Loucy (cell line): ENCODE measurements at regions not wholly inside any gene's neighbourhood (a gene's known extent, or its start where the extent isn't known, plus 50 kb on each side); places are given as distances from the start of the nearest gene placed in this dataset.

ENCODE experiments used
- H2AFZ ChIP-seq: fragments of 200-600 bp; sonication (generic); 2 replicates; pipeline ENCODE4 v1.6.0; 2016; ENCODE audit warnings: antibody characterized with exemption, mild to moderate bottlenecking, low read length, moderate library complexity
- H3F3A ChIP-seq: fragments of 200-600 bp; 2 replicates; pipeline ENCODE4 v1.6.0; 2016; ENCODE audit warnings: antibody characterized with exemption, low read depth, mild to moderate bottlenecking
- H3K27me3 ChIP-seq: fragments of 200-600 bp; sonication (generic); 2 replicates; pipeline ENCODE4 v1.6.1; 2014; ENCODE audit warnings: low read length, mild to moderate bottlenecking; ENCODE audit not compliant: insufficient read depth, poor library complexity, severe bottlenecking
- H3K36me3 ChIP-seq: fragments of 200-600 bp; sonication (generic); 2 replicates; pipeline ENCODE4 v1.6.1; 2016; ENCODE audit warnings: low read length; ENCODE audit not compliant: insufficient read depth
- H3K4me1 ChIP-seq: fragments of 200-600 bp; sonication (generic); 2 replicates; pipeline ENCODE4 v1.5.1; 2014; ENCODE audit warnings: low read length, mild to moderate bottlenecking; ENCODE audit not compliant: insufficient read depth, poor library complexity, severe bottlenecking
- H3K4me2 ChIP-seq: fragments of 200-600 bp; sonication (generic); 2 replicates; pipeline ENCODE4 v1.6.0; 2014; ENCODE audit warnings: antibody characterized with exemption, low read length, low read depth, mild to moderate bottlenecking; ENCODE audit not compliant: poor library complexity, severe bottlenecking
- H3K4me3 ChIP-seq: fragments of 200-600 bp; sonication (generic); 2 replicates; pipeline ENCODE4 v1.5.1; 2014; ENCODE audit warnings: low read length, mild to moderate bottlenecking, mixed read lengths; ENCODE audit not compliant: poor library complexity, severe bottlenecking
- H3K79me2 ChIP-seq: fragments of 200-600 bp; sonication (generic); 2 replicates; pipeline ENCODE4 v1.6.1; 2014; ENCODE audit warnings: low read length; ENCODE audit not compliant: insufficient read depth
- H3K9ac ChIP-seq: fragments of 200-600 bp; sonication (generic); 2 replicates; pipeline ENCODE4 v1.6.0; 2014; ENCODE audit warnings: mild to moderate bottlenecking, low read depth, low read length, moderate library complexity; ENCODE audit not compliant: poor library complexity, severe bottlenecking
- H3K9me2 ChIP-seq: fragments of 200-600 bp; sonication (generic); replicated peaks from 2 replicates; pipeline ENCODE4 v1.6.1; 2016; ENCODE audit warnings: low read depth, low read length, mixed read lengths
- H3K9me3 ChIP-seq: fragments of 200-600 bp; sonication (generic); 2 replicates; pipeline ENCODE4 v1.6.1; 2014; ENCODE audit warnings: mild to moderate bottlenecking, antibody characterized with exemption, low read length, low read depth; ENCODE audit not compliant: insufficient read depth
- H4K20me1 ChIP-seq: fragments of 200-600 bp; sonication (generic); 2 replicates; pipeline ENCODE4 v1.6.0; 2014; ENCODE audit warnings: antibody characterized with exemption, low read length, mild to moderate bottlenecking; ENCODE audit not compliant: insufficient read depth, poor library complexity, severe bottlenecking
- EZH2phosphoT487 ChIP-seq: fragments of 200-600 bp; IDR thresholded peaks from 2 replicates; pipeline ENCODE4 v1.6.1; 2018; ENCODE audit warnings: antibody characterized with exemption, mild to moderate bottlenecking, moderate library complexity, borderline replicate concordance
- TF ChIP-seq, protein P1 (sequence below): fragments of 200-600 bp; sonication (generic); conservative IDR thresholded peaks from 2 replicates; pipeline ENCODE4 v1.5.1; 2014; ENCODE audit warnings: mild to moderate bottlenecking, antibody characterized with exemption, low read length

DNA sequence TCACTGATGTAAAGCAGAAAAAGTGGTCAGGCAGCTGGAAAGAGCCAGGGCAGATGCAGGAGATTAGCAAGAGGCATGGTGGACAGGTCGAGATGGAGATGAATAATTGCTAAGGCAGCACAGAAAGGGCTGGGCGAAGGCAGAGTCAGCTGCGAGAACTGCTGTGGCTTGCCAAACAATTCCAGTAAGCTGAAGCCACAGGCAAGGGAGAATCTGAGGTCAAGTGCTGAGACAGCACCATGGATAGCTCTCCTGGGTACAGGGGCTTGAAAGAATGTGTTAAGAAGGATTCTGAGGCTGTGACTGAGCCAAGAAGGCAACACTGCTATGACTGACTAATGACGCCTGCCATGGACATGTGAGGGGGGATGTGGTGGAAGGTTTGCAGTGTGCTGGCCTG, 220.8 kb upstream of the FOXA2 start:
- H4K20me1 ChIP-seq, result no peaks in the 10 kb centered on the region

DNA sequence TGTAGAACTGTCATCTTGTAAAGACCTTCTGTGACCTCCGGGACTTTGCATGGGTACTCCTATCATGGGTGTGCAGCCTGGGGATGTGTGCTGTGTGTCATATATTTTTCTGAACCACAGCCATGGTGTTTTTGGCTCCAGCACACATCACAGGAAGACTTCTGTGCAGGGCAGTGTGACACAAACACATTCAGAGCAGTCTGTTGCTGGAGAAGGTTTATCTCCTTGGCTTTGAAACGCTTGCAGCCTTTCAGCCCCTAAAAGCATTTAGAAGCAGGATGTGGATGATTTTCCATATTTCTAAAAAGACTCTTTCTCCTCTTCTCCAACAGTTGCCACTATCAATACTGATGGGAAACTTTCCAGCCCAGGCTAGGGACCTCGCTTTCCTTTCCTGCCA, 221.6 kb upstream of the FOXA2 start:
- Histone ChIP-seq H3K9me3 (peaks cover 2% of the 10 kb centered on the region; the same call in 1 of the 2 replicates), H3K9ac (no peak overlapping the region), H3K4me2 (no peak overlapping the region), H3K36me3 (no peaks in the 10 kb centered on the region), H4K20me1 (no peaks in the 10 kb centered on the region), H3K27me3 (no peaks in the 10 kb centered on the region), H3K79me2 (no peaks in the 10 kb centered on the region), H3K4me3 (no peak overlapping the region), H2AFZ (no peak overlapping the region), H3K9me2 (no peaks in the 10 kb centered on the region), H3K4me1 (no peaks in the 10 kb centered on the region), H3F3A (no peaks in the 10 kb centered on the region)
- TF ChIP-seq, protein P1, sequence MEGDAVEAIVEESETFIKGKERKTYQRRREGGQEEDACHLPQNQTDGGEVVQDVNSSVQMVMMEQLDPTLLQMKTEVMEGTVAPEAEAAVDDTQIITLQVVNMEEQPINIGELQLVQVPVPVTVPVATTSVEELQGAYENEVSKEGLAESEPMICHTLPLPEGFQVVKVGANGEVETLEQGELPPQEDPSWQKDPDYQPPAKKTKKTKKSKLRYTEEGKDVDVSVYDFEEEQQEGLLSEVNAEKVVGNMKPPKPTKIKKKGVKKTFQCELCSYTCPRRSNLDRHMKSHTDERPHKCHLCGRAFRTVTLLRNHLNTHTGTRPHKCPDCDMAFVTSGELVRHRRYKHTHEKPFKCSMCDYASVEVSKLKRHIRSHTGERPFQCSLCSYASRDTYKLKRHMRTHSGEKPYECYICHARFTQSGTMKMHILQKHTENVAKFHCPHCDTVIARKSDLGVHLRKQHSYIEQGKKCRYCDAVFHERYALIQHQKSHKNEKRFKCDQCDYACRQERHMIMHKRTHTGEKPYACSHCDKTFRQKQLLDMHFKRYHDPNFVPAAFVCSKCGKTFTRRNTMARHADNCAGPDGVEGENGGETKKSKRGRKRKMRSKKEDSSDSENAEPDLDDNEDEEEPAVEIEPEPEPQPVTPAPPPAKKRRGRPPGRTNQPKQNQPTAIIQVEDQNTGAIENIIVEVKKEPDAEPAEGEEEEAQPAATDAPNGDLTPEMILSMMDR, result no peak
- no peak for TF ChIP-seq EZH2phosphoT487

More for the DNA sequence above, 220.8 kb upstream of the FOXA2 start:
- H3K4me3 ChIP-seq, result no peak overlapping the region
- H3F3A ChIP-seq, result no peaks in the 10 kb centered on the region
- no peaks in the 10 kb centered on the region for H3K9me2 ChIP-seq
- TF ChIP-seq EZH2phosphoT487, result no peak
- TF ChIP-seq, protein P1, result no peak
- H3K36me3 ChIP-seq, result no peaks in the 10 kb centered on the region
- H3K9me3 ChIP-seq, result peaks cover 2% of the 10 kb centered on the region; the same call in 1 of the 2 replicates
- no peaks in the 10 kb centered on the region for H3K4me1 ChIP-seq
- H3K4me2 ChIP-seq, result no peak overlapping the region
- no peak overlapping the region for H2AFZ ChIP-seq
- H3K79me2 ChIP-seq, result no peaks in the 10 kb centered on the region
- H3K27me3 ChIP-seq, result no peaks in the 10 kb centered on the region
- H3K9ac ChIP-seq, result no peak overlapping the region

DNA sequence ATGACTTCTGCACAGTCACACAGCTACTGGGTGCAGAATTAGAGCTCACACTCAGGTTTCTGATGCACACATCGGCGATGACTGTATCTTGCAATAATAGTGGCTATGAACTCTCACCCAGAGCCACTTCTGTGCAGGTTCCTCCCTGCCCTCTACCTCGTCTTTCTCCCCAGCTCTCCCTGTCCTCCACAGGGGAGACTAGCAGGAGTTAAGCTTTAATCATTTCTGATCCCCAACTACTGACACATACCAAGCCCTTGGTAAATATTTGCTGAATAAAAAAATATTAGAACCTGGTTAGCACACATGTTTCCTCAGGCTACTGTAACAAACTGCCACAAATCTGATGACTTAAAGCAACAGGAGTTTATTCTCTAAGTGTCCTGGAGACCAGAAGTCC, 222.7 kb upstream of the FOXA2 start:
- no peak for TF ChIP-seq EZH2phosphoT487
- TF ChIP-seq, protein P1, result no peak
- Histone ChIP-seq H3K9ac (no peak overlapping the region), H3K4me1 (no peaks in the 10 kb centered on the region), H3K9me2 (no peaks in the 10 kb centered on the region), H4K20me1 (no peaks in the 10 kb centered on the region), H3K36me3 (no peaks in the 10 kb centered on the region), H3F3A (no peaks in the 10 kb centered on the region), H2AFZ (no peak overlapping the region), H3K27me3 (no peaks in the 10 kb centered on the region), H3K9me3 (peaks cover 2% of the 10 kb centered on the region; the same call in 1 of the 2 replicates), H3K4me2 (no peak overlapping the region), H3K79me2 (no peaks in the 10 kb centered on the region), H3K4me3 (no peak overlapping the region)
